DMS53 treated with DMSO at 0.1 percent for 48 hours (cell line): ENCODE measurements at regions not wholly inside any gene's neighbourhood (a gene's known extent, or its start where the extent isn't known, plus 50 kb on each side); places are given as distances from the start of the nearest gene placed in this dataset.
"Not testable (repeated sequence)": the region's sequence is repeated elsewhere in the genome, so short reads cannot be mapped to it uniquely, and the experiment has no call there.

Experiments
- DNase-seq: peaks from one replicate; lab custom pipeline; 2025; ENCODE audit not compliant: unreplicated experiment; lab: John Stamatoyannopoulos, UW

DNA sequence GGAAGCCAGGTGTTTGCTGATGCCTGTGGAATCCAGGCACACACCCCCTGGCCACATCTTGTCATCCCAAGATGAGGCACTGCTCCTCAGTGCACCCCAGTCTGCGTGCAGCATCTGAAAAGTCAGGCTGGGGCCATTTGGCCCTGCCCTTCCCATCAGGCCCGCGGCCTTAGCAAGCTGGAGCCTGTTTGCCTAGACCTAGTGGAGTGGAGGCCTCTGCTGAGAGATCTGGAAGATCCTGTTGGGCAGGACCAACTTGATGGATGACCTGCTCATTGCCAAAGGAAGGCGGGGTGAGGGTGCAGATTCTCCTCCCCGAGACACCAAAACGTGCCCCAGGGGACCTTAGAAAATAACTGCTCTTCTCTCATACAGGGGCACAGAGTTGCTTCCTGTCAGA is 220.2 kb downstream of the SHQ1 start:
- no peak for DNase-seq

DNA sequence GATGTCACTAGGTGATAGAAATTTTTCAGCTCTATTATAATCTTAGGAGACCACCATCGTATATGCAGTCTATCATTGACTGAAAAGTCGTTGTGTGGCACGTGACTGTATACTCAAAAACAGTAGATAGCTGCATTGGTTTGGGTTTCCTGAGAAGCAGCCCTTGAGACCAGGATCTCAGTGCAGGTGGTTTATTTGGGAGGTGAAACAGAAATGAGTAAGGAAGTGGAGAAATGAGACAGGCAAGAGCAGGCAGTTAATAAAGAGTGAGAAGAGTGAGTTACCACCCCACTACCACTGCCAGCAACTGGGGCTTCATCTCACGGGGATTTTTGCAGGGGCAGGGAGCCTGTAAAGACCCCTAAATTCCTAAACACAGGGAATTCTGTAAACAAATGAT is 221.0 kb downstream of the SHQ1 start:
- no peak for DNase-seq

DNA sequence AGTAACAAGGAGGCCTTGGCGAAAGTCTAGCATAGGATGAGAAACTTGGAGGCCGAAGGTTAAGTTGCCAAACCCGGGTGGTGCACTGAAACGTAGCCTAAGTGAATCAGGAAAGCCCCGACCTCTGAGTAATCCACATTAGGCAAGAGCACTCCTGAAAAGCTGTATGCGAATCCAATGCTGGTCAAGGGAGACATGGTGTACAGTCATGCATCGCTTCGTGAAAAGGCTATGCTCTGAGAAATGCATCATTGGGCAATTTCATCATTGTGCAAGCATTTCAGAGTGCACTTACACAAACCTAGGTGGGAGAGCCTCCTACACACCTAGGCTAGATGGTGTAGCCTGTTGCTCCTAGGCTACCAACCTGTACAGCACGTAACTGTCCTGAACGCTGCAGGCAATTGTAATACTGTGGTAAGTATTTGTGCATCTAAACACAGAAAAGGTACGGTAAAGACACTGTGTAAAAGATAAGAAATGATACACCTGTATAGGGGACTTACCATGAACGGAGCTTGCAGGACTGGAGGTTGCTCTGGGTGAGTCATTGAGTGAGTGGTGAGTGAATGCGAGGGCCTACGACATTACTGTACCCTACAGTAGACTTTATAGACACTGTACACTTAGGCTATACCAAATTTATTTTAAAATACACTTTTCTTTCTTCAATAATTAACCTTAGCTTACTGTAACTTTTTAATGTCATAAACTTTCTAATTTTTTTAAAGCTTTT is 222.5 kb downstream of the SHQ1 start:
- no peak for DNase-seq

DNA sequence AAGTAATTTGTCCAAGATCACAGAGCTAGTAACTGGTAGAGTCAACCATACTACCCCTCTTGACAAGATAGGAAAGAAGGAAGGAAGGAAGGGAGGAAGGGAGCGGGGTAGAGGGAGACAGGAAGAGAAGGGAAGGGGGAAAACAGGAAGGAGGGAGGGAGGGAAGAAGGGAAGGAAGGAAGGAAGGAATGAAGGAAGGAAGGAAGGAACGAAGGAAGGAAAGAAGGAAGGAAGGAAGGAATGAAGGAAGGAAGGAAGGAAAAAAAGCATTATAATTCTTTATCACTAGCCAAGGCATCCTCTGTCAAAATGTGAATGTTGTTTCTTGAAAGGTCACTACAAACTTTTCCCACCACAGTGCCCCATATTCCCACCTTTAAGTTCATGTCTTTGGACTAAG is 223.6 kb downstream of the SHQ1 start:
- DNase-seq, result no peak

DNA sequence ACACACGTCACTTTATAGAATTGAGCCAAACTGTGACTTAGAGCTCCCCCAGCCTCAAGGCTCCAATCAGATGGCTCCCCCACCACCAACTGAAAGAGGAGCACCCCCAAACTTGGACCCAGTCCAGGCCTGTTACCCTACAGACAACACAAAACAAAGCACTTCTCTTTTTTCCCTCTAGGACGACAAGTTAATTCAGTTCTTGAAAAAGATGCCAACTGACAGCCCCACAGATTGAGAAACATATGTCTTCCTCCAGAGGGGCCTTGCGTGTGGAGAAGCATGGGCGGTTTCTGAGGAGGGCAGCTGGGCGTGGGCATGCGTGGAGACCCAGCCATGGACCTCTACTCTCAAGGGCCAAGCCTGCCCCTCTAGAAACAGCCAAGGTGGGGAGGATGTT is 229.5 kb downstream of the SHQ1 start:
- no peak for DNase-seq

DNA sequence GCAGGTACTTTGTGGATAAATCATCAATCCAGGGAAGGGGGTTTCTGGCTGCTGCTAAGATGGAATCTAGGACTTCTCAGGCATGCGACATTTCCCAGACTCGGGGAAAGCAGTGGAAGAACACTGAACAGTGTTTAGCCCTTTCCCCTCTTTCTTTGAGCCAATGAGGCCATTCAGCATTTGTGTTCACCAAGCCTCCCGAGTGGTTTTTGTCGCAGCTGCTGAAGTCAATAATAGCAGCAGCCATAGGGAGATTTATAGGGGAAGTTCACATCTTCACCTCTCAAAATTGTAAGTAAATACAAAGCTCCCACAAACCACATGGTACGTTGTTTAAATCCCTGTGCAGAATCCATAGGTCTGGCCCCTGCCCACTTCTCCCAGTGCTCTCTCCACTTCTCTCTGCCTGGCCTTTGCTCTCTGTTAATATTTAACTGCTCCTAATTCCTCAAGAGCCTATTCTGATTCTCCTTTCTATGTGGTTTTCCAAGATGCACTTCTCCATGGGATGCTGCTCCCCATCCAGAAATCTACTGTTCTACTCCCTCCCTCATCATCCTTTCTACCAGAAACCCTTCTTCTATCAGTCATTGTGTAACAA is 230.7 kb downstream of the SHQ1 start:
- no peak for DNase-seq

DNA sequence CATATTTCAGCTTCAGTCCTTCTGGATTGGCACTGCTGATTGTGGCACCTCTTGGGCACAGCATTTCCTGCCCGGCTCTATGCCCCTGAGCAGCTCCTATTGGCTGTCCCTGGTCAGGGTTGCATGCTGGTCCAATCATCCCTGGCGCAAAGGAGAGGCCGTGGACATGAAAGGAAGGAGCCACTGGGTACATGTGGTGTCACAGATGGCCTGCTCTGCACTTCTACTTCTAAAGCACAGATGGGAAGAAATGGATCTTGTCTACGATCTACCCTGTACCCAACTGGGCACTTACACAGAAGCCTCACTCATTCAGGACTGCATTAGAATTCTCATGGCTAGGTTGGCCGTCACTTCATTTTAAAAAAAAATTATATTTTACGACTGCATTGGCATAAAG is 232.5 kb downstream of the SHQ1 start:
- no peak for DNase-seq

DNA sequence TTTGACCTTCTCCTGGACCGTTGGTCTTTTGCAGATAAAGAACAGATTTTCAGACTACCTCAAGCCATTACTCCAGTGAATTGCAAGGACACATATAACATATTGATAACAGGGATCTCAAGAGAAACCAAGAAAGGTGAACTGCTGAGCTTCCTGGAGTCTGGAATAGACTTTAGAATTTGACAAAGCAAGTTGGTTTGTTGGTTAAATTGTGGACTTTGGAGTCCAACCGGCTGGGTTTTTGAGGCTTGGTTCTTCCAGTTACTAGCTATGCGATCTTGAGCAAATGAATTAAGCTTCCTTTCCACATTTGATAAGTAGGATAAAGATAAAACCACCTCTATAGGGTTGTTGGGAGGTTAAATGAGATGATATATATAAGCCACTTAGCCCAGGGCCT is 233.1 kb downstream of the SHQ1 start:
- no peak for DNase-seq

DNA sequence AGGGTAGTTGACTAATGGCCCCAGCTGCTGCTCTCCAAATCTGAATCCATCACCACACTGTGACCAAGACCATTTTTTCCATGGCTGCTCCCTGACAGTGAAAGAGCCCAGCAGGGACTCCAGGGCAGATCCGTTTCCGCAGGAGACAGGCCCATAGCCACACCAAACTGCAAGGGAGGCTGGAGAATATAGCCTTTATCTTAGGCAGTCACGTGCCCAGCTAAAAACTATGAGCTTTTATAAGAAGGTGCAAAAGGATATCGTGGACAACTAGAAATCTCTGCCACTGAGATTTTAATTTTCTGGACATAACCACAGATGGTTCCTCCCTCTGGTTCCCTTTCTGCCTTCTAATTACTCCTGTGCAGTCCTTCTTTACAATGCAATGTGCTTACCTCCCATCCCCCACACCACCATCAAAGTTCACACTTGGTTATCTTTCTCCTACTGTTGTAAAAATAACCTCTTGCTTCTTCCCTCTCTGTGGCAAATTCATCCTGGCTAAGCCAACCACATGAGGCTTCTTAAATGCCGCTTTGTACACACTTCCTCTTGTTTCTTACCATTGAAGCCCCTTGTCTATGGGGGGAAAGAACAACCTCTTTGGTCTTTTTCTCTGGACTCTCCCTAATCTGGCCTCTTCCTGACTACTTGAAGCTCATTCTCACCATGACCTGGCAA is 233.7 kb downstream of the SHQ1 start:
- no peak for DNase-seq

DNA sequence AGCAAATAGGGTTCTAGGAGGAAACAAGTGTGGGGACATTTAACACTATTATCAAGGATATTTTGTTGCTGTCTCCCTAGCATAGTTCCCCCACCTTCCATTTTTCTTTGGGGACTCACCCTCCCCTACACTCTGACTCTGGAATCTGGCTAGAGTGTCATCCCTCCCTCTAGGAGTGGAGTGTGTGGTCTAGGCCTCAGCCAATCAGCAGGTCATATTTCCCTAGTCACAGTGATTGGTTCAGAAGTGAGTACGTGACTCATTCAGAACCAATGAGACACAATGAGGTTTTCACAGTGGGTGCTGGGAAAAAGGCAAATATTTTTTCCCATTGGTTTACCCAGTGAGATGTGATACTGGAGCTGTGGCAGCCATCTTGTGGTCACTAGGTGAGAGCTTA is 234.4 kb downstream of the SHQ1 start:
- no peak for DNase-seq

DNA sequence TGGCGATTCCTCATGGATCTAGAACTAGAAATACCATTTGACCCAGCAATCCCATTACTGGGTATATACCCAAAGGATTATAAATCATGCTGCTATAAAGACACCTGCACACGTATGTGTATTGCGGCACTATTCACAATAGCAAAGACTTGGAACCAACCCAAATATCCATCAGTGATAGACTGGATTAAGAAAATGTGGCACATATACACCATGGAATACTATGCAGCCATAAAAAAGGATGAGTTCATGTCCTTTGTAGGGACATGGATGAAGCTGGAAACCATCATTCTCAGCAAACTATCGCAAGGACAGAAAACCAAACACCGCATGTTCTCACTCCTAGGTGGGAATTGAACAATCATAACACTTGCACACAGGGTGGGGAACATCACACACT is 239.1 kb downstream of the SHQ1 start:
- not testable (repeated sequence) for DNase-seq

DNA sequence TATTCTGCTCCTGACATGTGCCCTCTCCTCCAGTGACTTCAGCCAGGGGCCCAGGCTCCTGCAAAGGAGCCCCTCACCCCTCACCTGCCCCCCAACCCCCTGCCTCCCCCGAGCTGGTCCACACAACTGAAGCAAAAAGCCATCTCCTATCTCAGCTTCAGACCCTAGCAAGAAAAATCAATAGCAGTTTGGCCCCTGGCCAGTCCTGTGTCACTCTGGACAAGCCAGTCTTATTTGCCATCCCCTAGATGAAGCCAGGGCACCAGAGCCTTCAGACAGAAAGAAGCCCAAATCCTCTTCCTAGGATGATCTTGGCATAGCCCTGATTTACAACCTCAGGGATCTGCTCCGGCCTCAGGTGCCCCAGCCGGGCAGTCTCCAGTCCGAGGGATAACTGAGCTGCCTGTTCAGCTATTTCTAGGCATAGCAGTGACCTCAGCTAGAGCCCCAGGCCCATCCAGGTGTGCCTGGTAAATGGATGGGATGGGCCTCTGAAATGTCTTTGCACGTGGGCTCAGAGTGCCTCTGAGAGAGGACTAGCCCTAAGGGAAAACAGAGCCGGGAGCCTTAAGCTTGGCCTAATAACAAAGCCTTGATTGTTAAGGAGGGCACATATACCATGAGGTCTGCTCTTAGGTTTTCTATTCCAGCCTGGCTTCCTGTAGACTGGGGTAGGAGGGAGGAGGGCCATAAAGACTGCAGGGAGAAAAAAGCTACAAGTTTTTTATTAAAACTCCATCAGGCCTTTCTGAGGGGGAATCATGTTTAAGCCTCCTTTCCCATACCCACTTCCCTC is 242.0 kb downstream of the SHQ1 start:
- DNase-seq, result no peak

DNA sequence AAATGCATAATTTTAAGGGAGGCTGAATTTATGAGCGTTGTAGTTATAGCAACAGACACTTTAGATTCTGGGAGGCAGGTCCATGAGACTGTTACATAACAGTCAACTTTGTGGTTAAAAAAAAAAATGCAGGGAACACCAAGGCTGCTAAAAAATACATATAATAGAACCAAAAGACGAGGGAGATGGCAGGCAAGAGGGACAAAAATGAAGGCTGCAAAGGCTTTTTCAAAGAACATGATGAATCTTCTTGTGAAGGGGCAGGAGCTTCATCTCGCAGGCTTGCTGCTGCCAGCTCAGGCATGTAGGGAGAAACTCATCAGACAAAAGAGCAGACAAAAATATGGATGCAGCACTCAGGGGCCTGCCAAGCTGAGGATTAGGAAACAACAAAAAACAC is 243.9 kb downstream of the SHQ1 start:
- no peak for DNase-seq

DNA sequence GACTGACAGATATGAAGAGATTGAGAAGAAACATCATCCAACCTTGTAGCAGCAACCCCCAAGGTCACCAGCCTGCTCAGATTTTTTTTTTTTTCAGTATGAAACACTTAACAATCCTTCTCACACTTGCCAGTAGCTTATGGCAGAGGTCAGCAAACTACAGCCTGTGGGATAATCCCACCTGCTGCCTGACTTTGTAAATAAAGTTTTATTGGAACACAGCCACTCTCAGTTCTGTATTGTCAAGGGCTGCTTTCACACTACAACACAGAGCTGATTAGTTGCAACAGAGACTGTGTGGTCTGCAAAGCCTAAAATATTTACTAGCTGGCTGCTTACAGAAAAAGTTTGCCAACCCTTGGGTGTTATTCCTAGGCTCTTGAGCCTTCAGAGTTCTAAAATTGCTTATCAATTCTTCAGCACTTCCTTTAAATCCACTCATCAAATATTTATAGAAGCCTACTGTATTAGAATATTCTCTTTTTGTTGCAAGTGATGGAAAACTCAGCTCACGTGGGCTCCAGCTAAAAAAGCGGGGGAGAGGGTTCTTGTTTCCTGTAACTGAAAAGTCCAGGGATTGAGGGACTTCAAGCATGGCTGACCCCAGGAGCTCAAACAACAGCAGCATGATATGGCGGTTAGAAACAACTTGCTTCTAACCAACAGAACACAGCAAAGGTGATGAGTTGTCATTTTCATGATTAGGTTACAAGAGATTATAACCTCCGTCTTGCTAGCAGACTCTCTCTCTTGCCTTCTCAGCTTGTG is 246.1 kb downstream of the SHQ1 start:
- DNase-seq, result no peak

DNA sequence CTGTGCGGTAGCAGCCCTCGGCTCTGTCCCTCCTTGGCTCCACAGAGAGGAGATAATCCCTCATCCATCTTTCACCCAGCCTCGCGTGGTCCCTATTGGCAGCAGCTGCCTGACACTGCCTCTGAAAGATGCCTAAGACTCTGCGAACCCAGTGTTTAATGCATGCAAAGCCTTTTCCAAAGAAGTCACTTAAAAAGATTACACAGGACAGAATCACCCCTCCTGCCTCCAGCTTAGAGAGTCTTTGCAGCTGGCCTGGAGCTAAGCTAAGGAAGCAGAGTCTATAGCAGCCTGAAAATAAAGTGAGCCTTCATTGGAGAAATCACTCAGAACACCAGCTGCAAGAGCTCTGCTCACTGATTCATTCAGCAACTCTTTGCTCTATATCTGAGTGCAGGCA is 247.2 kb downstream of the SHQ1 start:
- no peak for DNase-seq

DNA sequence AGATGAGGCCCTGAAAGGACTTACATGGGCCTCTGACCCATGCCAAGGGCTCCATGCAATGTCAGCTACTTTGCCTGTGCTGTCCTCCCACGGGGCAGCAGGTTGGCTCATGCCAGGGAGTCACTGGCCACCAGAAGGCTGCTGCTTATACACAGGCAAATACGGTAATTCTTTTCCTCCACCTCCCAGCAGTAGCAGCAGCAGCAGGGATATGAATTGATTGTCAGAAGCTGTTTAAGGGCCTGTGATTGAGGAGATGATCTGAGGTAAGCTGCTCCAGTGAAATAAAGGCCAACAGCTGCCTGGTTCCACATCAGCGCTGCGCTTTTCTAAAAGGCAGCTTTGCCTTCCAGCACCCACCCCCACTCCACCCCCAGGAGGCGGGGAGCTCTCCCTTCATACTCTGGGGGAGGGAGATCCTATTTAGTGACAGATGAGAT is 250.5 kb downstream of the SHQ1 start:
- no peak for DNase-seq

DNA sequence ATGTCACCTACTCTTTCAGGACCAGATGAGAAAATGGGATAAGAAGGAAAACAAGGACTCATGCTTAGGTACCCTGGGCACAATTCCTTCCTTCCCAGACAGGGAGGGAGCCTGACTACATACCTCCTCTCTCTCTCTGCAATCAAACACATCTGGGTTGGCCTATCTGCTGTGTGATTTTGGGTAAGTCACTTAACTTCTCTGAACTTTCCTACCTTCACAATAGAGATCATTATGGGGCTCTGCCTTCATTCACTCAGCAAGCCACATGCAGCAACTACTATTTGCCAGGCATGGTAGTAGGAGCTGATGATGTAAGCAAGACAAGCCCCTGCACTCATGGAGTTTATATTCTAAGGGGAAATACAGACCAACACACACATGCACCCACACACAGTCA is 251.2 kb downstream of the SHQ1 start:
- no peak for DNase-seq

DNA sequence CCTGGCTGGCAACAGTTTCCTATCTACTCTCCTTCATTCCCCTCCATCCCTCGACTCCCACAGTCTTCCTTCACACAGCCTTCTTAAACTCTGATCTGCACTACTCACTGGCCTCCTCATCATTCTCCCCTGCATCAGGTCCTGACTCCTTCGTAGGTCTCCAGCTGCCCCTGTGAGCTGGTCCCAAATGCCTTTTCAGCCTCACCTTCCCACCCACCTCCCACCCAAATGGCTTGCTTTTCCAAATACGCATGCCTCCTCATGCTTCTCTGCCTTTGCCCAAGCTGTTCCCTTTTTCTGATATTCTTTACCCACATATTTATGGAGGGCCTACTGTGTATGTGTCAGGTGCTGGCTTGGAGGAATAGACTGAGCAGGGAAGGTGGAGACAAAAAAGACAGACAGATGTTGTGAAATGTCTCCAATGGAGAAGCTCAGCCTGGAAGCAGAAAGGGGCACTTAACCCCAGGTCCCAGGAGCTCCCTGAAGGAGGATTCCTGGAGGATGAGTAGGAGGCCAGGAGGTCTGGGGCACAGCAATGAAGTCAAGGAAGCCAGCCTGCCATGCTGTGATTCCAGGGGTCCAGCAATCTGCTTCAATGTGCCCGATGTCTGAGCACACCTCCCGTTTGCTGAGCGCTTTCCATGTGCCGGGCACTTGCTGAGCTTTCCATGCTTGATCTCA is 252.2 kb downstream of the SHQ1 start:
- no peak for DNase-seq

DNA sequence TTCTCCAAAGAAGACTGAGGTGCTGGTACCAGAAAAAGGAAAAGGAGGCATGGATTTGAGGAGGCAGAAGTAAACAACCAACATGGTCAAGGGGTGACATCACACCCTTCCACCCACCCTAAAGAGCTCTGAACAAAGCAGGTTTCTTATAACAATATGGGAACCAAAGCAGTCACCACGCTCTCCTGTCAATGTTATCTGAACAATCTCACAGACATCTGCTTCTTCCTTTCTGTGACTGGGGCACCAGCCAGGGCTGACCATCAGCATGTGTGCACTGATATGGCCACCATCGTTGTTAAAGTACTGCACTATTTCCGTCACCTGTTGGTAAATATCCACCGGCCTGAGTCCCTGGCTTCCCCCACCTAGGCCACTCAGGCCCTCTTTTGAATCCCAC is 252.9 kb downstream of the SHQ1 start:
- DNase-seq, result no peak

DNA sequence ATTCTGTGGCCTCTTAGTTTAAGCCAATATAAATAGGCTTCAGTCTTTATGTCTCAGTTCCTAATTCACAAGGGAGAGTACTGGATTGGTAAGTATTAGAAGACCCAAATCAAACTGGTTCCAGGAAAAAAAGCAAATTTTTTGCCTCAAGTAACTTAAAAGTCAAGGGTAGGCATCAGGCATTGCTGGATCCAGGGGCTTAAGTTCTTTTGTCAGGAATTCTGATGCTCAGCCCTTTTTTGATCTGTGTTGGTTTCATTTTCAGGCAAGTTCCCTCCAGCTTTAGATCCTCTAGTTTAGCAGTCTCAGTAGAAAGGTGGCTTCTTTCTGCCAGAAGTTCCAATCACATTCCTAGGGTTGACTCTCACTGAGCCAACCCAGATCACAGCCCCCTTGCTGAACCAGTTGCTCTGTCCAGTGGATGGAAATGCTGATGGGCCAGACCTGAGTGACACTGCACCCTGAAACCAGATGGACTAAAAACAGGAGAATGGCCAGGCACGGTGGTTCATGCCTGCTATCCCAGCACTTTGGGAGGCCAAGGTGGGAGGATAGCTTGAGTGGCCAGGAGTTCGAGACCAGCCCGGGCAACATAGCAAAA is 253.5 kb downstream of the SHQ1 start:
- no peak for DNase-seq
